ENCODE measurements at regions not wholly inside any gene's neighbourhood (a gene's known extent, or its start where the extent isn't known, plus 50 kb on each side); places are given as distances from the start of the nearest gene placed in this dataset.
"Not testable (repeated sequence)": the region's sequence is repeated elsewhere in the genome, so short reads cannot be mapped to it uniquely, and the experiment has no call there.

DNA sequence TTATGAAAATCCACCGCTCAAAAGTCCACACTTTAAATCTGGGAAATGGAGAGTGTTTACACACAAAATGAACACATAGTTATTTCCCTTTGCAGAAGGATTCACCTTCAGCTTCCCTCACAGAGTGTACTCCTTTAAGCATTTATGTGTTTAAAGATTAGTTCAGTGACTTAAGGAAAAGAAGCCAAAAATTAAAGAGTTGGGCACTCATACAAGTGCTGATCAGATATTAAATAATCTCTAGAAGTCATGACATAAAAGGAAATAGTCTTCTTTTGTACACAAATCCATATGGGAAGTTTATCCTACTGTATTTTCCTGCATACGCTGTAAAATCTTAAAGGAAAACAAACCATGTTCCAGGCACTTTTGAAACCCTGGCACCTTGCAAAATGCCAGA, 174.2 kb downstream of the LNPK start:
- DNase-seq = no peak

DNA sequence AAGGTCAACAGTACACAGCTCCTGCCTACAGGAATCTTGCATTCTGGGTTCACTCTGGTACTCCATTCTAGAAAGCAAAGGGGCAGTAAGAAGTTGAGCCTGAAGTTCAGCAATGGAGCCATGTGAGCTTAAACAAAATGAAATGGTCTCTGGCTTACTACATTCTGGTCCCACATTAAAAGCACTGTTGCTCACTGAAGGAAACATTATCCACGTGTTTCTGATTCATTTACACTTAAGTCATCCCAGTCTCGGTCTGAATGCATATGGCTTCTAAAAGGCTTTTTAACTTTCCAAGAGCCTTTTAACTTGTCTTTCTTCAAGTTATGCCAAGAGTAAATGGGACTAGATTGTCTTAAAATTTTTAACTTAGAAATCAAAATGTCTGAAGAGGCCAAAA, 177.8 kb downstream of the LNPK start:
- no peak for DNase-seq

DNA sequence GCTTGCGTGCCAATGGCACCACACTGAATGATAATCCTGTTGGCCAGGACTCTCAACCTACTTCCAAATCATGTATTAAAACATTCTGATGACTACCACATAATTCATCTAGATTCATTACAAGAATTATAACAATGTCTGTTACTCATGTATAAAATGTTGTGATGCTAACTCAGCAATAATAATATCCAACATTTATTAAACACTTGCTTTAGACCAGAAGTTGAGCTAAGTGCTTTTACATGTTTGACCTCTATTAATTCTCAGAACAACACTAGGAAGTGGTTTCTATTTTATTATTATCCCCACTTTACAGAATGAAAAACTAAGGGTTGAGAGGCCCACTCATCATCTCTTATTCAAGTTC, 178.4 kb downstream of the LNPK start:
- no peak for DNase-seq

- no peak for DNase-seq
Observed at GRCh38 chr2:175823002-175823706, 178.9 kb downstream of the LNPK start.

GRCh38 chr2:175817221-175817620, 184.8 kb downstream of the LNPK start:
- no peak for DNase-seq

GRCh38 chr2:175815537-175815936, 186.5 kb downstream of the LNPK start:
- DNase-seq = no peak

DNA sequence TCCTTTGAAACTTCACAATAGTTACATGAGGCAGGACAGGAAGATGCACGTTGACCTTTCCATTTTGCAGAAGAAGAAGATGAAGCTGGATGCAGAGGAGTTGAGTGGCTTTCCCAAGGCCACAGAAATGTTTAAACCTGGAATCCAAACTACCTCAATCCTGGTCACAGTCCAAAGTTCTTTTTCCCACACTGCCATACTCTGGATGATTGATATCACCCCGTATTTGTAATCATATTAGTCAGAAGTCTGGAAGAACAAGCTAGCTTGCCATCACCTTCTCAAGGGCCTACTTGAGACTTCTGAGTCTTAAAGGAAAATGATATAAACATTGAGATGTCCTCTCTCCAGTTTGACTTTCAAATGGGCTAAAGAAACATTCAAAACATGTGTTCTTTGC, 190.1 kb downstream of the LNPK start:
- no peak for DNase-seq

- DNase-seq = no peak
Observed at GRCh38 chr2:175808858-175809257, 193.2 kb downstream of the LNPK start.

- DNase-seq = no peak
Observed at GRCh38 chr2:175808078-175808477, 194.0 kb downstream of the LNPK start.

- peak; percentile 16 for DNase-seq
Observed at GRCh38 chr2:175807031-175807873, 194.8 kb downstream of the LNPK start.

DNA sequence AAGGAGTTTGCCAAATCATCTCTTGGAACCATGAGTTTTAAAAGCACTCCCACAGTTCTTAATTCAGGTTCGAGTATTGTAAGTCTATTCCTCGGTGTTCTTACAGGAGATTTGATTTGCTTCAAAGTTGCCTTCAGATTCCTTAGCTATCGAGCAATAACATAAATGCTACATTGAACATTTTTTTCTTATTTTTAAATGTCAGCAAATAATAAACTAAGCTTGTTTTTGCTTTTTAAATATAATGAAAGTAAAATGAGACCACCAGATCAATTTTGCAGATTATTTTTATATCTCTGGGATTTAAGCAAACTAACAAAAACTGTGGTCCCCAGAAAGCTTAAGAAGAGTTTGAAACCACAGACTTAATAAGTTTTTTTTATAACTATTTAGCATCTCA, 195.5 kb downstream of the LNPK start:
- DNase-seq = no peak

- DNase-seq = no peak
Observed at GRCh38 chr2:175806125-175806490, 196.0 kb downstream of the LNPK start.

DNA sequence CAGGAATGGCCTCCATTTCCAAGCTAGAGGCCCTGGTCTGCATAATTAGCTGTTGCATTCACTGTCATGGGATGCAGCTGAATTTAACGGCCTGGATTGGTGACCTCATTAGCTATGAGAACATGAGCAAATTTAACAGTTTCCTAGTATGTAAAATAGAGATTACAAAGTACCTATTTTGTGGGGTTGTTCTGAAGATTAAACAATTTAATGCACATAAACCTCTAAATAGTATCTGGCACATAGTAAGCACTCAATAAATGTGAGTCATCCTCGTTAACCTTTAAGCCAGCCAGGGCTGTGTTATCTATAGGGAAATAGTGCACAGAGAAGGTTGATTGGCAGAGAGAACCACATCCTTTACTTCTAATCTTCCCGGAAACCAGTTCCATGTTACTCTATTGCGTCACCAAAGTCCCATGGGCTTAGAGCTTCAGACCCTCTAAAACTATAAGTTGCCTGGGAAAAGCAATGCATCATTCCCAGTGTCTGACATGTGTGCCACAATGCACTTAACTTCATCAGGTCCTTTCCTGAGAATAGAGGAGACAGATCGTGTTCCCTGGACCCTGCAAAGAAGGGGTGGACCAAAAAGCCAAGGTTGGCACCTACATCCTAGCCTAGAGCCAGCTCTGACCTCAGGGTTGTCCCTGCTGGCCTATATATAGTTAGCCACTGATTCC, 196.5 kb downstream of the LNPK start:
- no peak for DNase-seq

- DNase-seq = no peak
Observed at GRCh38 chr2:175804122-175804521, 197.9 kb downstream of the LNPK start.

- not testable (repeated sequence) for DNase-seq
Observed at GRCh38 chr2:175796422-175796821, 205.6 kb downstream of the LNPK start.

GRCh38 chr2:175793648-175794047, 208.4 kb downstream of the LNPK start:
- DNase-seq = no peak

DNA sequence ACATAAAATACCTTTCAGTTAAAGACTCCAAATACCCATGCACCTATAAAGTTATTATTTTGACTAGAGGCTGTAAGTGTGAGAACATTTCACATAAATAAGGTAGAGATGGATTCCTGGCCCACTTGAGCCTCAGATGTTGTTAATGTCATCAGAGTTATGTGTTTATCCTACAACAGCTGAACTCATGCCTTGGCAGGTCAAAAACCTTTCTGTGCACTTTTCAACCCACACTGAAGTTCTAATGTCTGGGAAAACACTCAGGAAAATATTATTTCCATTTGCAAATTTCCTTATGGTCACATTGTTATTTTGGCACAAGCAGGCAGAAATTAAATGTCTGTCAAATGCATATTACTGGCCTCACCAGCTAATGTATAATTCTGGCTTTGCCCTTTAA, 209.2 kb downstream of the LNPK start:
- DNase-seq = no peak

DNA sequence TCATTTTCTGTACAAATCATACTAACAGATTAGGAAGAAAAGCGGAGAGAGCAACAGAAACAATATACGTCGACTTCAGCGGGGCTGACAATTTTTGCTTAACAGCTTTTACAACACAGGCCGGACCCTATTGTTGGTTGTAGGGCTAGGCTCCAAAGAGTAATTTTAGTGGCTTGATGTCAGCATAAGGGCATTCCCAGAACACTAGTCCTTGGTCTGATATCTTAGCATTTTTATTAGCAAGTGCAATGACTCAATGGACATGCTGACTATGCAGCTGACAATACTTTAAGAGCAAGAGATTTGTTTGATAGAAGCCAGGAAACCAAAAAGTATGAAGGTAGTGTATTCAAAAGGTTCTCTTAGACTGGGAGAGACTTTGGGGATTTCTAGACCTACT, 209.9 kb downstream of the LNPK start:
- no peak for DNase-seq

DNA sequence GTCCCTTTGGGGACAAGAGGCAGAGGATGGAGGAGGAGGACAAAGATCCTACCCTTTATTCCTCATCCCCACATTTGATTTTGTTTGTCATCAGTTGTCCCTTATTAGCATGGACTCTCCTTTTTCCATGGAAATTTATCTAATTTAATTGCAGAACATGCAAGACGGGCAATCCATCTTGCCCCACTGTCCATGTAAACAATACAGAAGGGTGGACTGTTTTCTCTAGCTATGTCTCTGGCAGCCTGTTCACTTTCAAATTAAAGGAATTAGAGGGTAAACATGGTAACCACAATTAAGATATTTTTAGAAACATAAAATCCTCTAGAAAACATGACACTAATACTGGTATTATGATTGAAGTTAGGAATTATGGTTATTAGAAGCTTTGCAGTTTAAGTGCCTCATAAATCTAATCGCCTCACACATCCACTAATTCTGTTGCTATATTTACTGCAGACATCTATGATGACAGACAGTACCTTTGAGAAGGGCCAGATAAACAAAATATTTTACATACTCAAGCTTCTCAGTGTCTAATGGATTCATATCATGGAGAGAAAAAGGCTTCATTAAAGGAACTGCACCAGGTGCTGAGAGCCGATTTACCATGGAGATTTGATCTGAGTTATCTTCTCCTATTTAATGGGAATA, 215.5 kb downstream of the LNPK start:
- no peak for DNase-seq

DNA sequence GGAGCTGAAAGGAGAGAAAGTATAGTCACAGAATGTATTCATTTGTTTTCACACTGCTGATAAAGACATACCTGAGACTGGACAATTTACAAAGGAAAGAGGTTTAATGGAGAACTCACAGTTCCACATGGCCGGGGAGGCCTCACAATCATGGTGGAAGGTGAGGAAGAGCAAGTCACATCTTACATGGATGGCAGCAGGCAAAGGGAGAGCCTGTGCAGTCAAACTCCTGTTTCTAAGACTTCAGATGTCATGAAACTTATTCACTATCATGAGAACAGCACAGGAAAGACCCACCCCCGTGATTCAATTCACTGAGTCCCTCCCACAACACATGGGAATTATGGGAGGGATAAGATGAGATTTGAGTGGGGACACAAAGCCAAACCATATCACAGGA, 224.7 kb downstream of the LNPK start:
- not testable (repeated sequence) for DNase-seq

DNA sequence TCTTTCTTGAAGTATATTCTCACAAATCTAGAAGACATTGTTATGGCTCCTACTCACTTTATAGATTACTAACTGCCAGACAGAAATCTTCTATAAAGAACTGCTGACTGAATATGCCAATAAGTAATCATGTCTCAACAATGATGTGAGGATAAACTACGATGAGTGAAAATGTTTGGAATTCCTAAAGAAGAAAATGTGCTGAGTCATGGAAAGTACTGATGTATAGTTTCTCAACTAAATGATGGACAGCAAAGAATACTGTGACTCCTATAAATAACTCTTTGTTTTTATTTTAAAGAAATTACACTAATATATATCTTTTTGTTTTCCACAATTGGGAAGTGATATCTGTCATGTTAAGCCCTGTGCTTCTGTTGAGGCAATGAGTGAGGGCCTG, 232.9 kb downstream of the LNPK start:
- no peak for DNase-seq

DNA sequence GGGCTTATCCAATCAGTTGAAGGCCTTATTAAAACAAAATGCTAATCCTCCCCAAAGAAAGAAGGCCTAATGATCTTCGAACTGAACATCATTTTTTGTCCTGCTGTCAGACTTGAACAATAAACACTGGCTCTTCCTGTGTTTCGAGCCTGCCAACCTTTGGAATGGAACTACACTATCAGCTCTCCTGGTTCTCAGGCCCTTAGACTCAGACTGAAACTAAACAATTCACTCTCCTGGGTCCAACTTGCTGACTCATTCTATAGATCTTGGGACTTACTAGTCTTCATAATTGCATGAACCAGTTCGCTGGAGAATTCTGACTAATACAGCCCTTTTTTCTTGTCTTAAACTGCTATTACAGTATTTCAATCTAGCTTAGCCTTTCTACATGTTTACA, 235.2 kb downstream of the LNPK start:
- no peak for DNase-seq
